Fibroblast of skin of right biceps (primary cell): ENCODE measurements at regions not wholly inside any gene's neighbourhood (a gene's known extent, or its start where the extent isn't known, plus 50 kb on each side); places are given as distances from the start of the nearest gene placed in this dataset.
"Not testable (repeated sequence)": the region's sequence is repeated elsewhere in the genome, so short reads cannot be mapped to it uniquely, and the experiment has no call there.

Experiments
- DNase-seq: peaks from one replicate; pipeline ENCODE4 v3.0.0-alpha.2; 2013

DNA sequence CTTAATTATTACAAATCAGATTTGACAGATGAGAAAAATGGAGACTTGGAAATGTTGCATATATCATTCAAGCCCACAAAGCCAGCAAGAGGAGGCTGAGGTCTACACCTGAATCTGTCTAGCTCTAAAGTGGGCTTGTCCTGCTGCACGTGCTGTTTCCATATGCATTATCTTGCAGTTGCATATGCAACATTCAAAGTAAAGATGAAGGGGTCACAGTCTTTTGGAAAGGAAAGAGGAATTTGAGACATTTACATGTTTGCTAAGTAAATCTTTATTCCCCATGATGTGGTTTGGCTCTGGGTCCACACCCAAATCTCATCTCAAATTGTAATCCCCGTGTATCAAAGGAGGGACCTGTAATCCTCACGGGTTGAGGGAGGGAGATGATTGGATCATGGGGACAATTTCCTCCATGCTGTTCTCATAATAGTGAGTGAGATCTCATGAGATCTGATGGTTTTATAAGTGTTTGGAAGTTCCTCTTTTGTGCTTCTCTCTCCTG lies 98.3 kb downstream of the BACH1 start:
- DNase-seq: no peak

DNA sequence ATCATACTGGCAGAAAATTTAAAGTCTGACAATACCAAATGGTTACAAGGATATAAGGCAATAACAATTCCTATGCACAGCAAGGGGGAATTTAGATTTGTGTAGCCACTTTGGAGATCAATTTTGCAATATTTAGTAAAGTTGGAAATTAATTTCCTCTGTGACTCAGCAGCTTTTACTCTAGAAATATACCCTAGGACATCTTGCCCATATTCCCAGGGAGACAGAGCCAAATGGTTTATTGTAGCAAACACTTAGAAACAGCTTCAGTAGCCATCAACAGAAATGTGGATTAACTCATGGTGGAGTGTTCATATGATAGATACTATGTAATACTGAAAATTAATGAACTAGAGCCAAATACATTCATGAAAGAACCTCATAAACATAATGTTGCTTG lies 104.6 kb downstream of the BACH1 start:
- no peak for DNase-seq

DNA sequence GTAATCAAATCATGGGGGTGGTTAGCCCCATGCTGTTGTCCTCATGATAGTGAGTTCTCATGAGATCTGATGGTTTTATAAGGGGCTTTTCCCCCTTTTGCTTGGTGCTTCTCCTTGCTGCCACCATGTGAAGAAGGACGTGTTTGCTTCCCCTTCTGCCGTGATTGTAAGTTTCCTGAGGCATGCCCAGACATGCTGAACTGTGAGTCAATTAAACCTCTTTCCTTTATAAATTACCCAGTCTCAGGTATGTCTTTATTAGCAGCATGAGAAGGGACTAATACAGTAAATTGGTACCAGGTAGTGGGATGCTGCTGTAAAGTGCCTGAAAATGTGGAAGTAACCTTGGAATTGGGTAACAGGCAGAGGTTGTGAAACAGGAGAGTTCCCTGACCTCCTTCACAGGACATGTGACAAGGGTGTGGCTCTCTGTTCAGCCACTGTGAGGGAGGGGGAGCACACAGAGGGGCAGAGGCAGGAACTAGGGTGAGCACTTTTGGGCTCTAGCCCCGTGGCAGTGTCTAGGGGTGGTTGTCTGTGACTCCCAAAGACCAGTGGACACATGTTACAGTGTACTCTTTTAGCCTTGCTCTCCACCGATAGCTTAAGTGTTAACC lies 105.3 kb downstream of the BACH1 start:
- no peak for DNase-seq

DNA sequence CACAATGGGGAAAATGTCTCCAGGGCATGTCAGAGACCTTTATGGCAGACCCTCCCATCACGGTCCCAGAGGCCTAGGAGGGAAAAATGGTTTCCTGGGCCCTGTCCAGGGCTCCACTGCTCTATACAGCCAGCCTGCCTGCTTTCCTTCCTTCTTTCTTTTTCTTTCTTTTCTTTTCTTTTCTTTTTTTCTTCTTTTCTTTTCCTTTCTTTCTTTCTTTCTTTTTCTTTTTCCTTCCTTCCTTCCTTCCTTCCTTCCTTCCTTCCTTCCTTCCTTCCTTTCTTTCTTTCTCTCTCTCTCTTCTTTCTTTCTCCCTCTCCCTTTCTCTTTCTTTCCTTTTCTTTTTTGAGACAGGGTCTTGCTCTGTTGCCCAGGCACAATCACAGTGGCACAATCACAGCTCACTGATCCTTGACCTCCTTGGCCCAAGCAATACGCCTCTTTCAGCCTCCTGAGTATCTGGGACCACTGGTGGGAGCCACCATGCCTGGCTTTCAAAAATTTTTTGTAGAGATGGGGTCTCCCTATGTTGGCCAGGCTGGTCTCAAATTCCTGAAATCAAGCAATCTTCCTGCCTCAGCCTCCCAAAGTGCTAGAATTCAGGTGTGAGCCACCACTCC lies 106.9 kb downstream of the BACH1 start:
- DNase-seq: no peak

DNA sequence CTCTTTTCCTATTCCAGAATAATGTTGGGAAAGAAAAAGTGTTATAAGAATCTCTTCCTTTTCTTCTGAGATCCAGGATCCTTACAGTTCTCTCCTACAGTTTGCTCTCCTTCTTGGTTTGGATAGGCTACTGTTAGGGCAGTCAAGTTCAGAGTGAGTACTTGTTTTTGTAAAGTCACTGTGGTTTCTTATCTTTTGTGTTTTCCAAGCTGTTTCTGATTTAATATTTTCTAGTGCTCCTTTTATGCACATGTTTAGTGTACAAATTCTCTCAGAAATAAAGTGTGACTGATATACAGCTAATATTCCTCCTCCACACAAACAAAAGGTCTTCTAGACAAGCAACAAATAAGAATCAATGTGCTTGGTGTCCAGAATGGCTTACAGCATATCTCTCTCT lies 107.7 kb downstream of the BACH1 start:
- no peak for DNase-seq

DNA sequence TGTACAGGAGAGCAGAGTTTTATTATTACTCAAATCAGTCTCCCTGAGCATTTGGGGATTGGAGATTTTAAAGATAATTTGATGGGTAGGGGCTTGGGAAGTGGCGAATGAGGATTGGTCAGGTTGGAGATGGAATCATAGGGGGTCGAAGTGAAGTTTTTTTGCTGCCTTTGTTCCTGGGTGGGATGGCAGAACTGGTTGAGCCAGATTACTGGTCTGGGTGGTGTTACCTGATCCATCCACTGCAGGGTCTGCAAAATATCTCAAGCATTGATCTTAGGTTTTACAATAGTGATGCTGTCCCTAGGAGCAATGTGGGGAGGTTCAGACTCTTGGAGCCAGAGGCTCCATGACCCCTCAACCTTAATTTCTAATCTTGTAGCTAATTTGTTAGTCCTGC lies 108.8 kb downstream of the BACH1 start:
- DNase-seq: no peak

DNA sequence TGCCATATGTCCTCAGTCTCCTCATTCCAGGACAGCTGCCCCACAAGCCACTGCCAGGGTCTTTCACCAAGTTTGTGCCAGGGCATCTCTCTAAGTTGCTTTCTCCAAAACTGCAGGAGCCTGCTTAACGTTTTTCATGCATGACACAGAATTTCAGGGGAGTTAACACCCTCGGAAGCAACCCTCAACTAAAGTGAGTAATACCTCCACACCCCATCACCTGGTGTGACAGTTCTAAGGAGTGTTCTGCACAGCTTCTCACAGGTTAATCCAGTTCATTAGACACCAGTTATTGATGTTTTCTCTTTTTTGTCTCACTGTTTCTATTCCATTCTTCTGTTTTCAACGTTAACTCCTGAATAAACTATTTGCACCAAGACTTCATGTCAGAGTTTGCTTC lies 115.0 kb downstream of the BACH1 start:
- DNase-seq: no peak

DNA sequence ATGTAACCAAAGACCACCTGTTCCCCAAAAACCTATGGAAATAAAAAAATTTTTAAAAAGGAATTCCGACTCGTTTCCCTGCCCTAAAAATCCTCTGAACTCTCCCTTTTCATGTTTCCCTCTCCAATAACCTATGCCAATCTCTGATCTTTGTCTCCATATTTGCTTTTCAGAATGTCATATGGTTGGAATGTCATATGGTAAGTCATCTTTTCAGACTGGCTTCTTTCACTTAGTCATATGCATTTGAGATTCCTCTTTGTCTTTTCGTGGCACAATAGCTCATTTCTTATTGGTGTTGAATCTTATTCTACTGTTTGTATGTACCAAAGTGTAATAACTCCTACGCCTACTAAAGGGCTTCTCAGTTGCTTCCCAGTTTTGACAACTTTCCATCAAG lies 117.5 kb downstream of the BACH1 start:
- no peak for DNase-seq

DNA sequence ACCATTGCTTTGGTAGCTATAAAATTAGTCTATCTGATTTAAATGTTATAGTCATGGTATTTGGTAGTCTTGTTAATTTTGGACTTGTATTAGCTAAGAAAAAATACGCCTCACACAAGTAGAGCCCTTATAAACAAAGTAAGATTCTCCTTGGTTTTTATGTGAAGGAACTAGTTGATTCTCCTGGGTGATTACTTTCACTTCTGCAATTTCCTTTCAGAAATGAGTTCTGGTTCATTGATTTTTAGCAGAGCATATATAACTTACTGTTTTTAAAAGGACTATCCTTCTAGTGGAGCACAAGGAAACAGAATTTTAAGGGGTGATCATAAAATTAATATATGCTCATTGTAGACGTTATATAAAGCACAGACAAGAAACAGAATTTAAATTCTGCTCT lies 120.1 kb downstream of the BACH1 start:
- DNase-seq: no peak

DNA sequence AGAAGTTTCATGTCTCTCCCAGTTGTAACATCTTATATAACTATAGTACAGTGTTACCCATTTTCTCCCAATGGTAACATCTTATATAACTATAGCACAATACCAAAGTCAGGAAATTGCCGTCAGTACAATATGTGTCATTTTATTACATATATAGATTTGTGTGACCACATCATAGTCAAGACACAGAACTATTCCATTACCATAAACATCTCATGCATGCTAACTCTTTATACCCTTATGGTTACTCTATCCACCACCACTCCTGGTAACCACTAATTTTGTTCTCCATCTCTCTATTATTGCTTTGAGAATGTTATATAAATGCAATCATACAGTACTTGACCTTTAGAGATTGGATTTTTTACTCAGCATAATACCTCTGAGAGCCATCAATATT lies 120.7 kb downstream of the BACH1 start:
- no peak for DNase-seq

DNA sequence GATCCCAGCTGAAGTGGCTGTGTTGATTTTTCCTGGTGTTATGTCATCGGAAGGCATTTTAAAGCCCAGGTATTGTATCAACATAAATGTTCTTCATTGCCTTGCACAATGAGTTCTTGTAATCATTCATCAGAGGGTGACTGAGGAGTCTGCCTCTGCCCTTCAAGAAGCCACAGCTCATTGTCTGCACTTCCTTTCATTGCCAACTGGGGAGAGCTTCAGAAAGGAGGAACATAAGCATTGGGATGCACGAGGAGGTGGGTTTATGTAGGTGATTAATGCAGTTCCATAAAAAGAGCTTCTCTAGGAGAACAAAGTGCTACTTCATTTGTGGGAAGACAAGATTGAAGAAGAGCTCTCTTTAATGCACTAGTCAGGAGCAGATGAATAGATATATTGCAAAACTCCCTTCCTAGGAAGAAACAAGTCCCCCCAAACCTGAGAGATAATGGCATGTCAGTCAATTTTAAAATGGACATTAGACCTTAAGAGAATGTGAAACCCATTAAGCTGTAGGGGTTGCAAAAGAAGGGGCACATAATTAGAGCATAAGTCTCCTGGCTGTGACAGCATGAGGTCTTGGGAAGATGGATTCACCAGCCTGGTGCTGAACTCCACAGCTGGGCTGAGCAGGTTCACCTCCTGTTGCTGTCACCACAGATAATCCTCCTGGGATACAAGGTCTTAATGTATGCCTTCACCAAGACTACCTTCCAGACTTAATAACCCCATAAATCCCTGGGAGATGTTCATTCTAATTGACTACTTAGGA lies 124.6 kb downstream of the BACH1 start:
- DNase-seq: no peak

DNA sequence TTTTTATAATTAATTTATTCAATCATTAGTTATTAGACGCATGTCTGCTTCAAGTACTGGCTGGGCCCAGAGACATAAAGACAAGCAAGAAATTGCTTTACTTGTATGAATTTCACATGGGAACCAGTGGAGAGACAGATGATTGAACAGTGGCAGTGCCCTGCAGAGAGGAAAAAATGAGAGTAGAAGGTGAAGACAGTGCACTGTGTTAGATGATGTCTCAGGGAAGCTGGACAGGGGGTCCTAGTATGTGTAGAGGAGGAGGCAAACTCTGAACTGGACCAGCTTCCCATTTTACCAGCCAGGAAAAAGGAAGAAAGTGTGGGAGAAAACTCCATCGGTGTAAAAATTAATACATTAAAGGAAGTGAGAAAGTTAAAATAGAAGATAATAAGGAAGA lies 126.0 kb downstream of the BACH1 start:
- no peak for DNase-seq

DNA sequence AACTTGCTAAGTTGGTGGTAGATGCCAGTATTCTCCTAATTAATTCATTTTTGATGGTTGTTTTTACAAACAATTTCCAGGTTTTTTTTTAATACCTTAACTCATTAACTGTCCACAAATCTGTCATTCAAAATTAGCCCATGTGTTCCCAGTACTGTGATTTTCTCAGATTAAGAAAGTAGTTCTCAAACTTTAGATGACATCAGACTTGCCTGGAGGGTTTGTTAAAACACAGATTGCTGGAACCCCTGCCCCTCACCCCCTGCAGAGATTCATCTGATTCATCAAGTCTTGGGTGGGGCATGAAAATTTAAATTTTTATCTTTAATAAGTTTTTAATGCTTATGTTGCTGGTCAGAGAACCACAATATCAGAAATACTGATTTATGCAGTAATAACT lies 130.5 kb downstream of the BACH1 start:
- DNase-seq: no peak

DNA sequence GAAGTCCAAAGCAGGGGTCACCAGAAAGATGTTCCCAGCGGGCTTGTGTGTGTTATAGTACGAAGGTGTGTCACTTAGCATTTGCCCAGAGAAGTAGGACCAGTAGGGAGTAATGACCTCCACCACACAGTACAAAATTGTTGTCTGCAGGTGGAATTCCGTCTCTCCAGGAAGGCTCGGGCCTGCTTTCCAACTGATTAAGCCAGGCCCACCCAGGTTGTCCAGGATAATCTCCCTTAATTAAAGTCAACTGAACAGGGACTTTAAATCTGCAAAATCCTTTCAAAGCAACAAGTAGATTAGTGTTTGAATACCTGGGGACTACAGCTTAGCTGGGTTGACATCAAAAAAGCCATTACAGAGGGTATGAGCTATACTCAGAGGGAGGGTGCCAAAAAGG lies 131.3 kb downstream of the BACH1 start:
- DNase-seq: no peak

DNA sequence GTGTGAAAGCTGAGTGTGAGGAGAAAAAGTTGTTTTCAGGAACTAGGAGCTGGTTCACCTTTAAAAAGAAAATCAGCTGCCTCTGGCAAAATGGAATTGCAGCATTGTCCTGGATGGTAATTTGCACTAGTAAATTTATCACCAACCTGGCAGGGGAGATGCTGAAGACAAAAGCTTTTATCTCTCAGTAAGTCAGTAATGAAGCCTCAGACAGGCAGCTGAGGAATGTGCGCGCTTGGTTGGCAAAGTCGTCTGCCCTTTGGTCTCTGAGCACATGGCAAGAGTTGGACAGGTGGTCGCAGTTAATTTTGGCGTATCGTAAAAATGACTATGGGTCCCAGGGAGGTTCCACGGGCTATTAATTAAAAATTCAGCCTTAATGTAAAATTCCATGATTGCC lies 131.9 kb downstream of the BACH1 start:
- no peak for DNase-seq

DNA sequence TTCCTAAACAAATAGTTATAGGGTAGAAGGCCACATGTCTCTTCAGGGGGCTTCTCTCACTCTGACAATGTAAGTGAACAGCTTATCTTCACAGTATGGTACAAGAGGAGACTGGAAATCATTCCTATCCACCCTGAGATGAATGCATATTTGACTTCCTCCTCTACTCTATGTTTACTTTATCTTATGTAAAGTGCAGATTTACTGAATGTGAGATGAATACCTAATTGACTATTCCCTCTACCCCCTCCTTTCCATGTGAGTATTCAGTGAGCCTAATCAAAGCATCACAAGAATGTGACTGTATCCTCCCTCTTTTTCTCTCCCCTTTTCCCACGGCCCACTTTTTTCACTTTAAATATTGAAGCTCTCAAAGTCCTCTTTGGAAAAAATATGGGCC lies 132.5 kb downstream of the BACH1 start:
- no peak for DNase-seq

DNA sequence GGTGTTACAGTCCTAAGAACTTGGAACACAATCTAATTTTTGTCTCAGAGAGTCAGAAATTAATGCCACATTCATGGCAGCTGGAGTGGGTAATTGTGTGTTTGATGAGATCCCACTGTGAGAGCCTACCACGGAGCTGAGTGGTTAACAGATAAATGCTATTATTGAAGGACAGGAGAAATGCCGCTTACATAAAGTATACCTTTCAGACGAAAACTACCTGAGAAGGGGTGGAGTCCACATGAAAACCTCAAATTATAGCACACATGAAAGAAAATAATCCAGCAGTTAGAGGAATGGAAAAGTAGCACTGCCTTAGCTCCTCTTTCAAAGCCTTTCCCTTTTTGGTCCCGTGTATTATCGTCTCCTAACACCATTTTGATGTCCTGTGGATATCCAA lies 133.0 kb downstream of the BACH1 start:
- DNase-seq: no peak

DNA sequence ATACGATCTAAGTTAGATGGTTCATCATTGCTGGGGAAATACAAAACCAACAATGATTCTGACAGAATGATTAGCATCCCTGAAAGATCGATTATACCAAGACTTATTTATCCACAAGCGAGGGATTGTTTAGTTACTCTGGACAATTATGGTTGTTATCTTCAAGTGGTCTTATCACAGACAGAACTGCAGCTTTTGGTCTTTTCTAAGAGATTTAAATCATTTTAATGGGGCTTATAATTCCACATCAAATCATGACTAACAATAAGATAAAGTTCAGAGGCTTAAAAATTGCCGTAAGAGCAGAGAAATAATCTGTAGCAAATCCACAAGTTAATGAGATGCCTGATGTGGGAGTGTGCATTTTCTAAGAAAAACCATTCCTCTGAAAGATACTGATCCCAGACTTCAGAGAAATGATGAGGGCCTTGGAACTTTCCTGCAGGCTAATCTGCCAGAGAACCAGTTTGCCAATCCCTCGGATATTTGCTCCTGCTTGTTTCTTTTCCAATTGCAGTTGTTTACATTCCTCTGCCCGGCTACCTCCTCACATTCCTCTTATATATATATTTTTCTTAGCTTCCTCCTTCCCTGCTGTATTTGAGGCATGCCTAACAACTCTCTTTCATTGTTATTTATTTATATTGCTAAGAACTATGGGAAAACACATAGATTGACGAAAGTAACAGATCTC lies 134.8 kb downstream of the BACH1 start:
- DNase-seq: no peak

DNA sequence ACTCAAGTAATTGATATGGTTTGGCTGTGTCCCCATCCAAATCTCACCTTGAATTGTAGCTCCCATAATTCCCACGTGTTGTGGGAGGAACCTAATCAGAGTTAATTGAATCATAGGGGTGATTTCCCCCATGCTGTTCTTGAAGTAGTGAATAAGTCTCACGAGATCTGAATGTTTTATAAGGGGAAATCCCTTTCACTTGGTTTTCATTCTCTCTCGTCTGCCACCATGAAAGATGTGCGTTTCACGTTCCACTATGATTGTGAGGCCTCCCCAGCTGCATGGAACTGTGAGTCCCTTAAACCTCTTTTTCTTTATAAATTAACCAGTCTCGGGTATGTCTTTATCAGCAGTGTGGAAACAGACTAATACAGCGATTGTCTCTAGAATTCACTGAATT lies 135.4 kb downstream of the BACH1 start:
- DNase-seq: no peak

DNA sequence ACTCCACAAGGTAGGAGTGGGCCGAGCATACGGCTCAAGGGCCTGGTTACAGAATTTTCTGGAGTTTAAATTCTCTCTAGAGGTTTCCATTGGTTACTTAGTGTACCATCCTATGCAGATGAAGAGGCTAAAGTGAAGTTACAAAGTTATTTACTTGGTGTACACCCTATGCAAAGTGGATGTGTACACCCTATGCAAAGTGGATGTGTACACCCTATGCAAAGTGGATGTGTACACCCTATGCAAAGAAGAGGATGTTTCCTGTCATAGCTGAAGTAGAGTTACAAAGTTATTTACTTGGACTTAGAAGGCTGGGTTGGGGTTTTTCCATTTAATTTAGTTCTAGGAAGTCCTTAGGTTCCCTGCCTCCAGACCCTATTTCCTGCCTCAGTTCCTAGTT lies 136.3 kb downstream of the BACH1 start:
- DNase-seq: not testable (repeated sequence)

DNA sequence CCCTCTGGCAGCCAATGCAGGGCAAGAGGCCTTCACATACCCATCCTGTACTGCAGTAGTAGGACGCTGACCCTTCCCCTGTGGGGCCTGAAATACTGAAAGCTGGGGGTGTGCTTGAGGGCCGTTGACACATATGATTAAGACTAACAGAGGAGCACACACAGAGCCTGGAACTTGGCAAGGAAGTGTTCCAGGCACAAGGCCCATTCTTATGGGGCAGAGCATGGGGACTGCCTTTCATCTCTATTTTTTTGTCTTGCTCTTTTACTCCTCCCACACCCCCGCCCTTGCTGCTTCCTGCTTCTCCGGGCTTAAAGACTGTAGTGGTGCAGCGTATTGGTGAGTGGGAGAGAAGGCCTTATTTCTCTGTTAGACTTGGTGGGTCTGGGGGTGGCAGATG lies 137.4 kb downstream of the BACH1 start:
- no peak for DNase-seq

DNA sequence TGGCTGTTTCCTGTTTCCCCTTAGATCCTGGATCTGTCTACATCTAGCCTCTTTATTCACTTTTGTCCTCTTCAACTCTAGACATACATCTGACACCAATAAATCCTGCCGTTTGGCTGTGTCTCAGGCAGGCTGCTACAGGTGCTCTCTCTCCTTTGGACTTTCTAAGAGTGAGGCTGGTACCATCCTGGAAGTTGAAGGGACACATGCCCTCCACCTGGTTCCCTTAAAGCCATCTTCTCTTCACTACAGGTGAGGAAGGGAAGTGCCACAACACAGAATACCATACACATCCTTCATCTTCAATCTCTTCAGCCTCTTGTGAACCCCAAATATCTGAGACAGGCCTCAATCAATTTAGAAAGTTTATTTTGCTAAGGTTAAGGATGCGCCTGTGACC lies 137.9 kb downstream of the BACH1 start:
- no peak for DNase-seq

DNA sequence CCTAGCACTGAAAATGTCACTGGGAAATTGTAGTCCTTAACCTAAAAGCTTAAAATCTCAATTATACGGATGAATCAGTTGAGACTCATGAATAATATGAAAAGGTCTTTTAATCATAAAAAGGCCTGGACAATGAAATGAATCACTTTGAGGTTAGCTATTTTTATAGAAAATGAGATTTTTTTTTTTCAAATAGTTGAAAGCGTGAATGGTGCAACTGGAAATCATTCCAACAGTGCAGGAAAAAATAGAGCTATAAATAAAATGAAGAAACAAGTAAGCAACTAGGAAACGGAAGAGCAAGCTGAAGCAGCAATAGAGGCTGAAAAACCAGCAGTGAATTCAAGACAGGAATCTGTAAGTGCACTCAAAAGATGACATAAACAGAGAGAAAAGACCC lies 142.9 kb downstream of the BACH1 start:
- DNase-seq: peak; percentile 7
